Kidney (tissue), 13 donors: ENCODE measurements at regions not wholly inside any gene's neighbourhood (a gene's known extent, or its start where the extent isn't known, plus 50 kb on each side); places are given as distances from the start of the nearest gene placed in this dataset.

Source experiments
- DNase-seq, 5 donors: peaks; one replicate each; pipeline ENCODE4 v3.0.0-alpha.2; 2013 to 2020
- FAIRE-seq: peaks from 2 replicates; lab custom pipeline; 2012; peaks lifted over from hg19 to GRCh38; lab: Jason Lieb, UNC
- H3K27ac ChIP-seq, 2 donors: one replicate each; pipeline ENCODE4 v1.7.0; 2013; ENCODE audit warnings: low read depth in 2 of 2, low read length in 2 of 2, inconsistent platforms in 1 of 2
- H3K27me3 ChIP-seq: one replicate; pipeline ENCODE4 v1.7.1; 2013; ENCODE audit warnings: low read length, inconsistent platforms; ENCODE audit not compliant: control insufficient read depth, insufficient read depth
- H3K36me3 ChIP-seq, 3 donors: one replicate each; pipeline versions ENCODE4 v1.7.0 to v1.7.1; 2013; ENCODE audit warnings: low read length in 3 of 3, control low read depth in 1 of 3, inconsistent platforms in 1 of 3; ENCODE audit not compliant: insufficient read depth in 3 of 3, control insufficient read depth in 2 of 3
- H3K4me1 ChIP-seq, 3 donors: one replicate each; pipeline versions ENCODE4 v1.7.0 to v1.7.1; 2013; ENCODE audit warnings: low read length in 3 of 3, inconsistent platforms in 1 of 3, low read depth in 1 of 3; ENCODE audit not compliant: control insufficient read depth in 2 of 3, insufficient read depth in 2 of 3
- H3K4me3 ChIP-seq, 3 donors: one replicate each; pipeline versions ENCODE4 v1.7.0 to v1.8.1; 2013; ENCODE audit warnings: low read length in 3 of 3, control low read depth in 1 of 3, inconsistent platforms in 1 of 3
- H3K9ac ChIP-seq, 3 donors: one replicate each; pipeline versions ENCODE4 v1.7.0 to v1.7.1; 2013; ENCODE audit warnings: low read length in 3 of 3, control low read depth in 1 of 3, inconsistent platforms in 1 of 3
- H3K9me3 ChIP-seq, 3 donors: one replicate each; pipeline versions ENCODE4 v1.7.0 to v1.7.1; 2013; ENCODE audit warnings: low read length in 3 of 3, control low read depth in 1 of 3, inconsistent platforms in 1 of 3; ENCODE audit not compliant: control insufficient read depth in 2 of 3, insufficient read depth in 1 of 3
- intact Hi-C: fragments of 100-400 bp; cut with DNase I; formaldehyde crosslinking; loops from one replicate; pipeline ENCODE4 v1.11.1; 2022
- TF ChIP-seq, protein P1 (sequence below): IDR thresholded peaks from 3 replicates; pipeline ENCODE4 v1.5.1; 2012; ENCODE audit warnings: mild to moderate bottlenecking, moderate library complexity, borderline replicate concordance; ENCODE audit not compliant: insufficient read depth; ENCODE audit errors: extremely low read depth
- donor health status: control.
- donor health status: control.
- donor health status: control.
- donor health status: control.
- donor health status: control.
- donor health status: DM: yes; HTN: yes; CAD: no.
- donor health status: Normal renal cell carcinoma (clear cell type).

GRCh38 chr3:106823701-106824100 lies 553.5 kb upstream of the CCDC54 start:
- DNase-seq (peak in 3 of 5 donors; percentile 21 to 69 (median 60)), FAIRE-seq (no peak)
- peaks cover 0 to 3% (median 0%) of the 10 kb centered on the region in 3 donors for H3K4me1 ChIP-seq
- H3K4me3 ChIP-seq = no peak overlapping the region
- H3K9ac ChIP-seq = no peak overlapping the region
- TF ChIP-seq, protein P1, sequence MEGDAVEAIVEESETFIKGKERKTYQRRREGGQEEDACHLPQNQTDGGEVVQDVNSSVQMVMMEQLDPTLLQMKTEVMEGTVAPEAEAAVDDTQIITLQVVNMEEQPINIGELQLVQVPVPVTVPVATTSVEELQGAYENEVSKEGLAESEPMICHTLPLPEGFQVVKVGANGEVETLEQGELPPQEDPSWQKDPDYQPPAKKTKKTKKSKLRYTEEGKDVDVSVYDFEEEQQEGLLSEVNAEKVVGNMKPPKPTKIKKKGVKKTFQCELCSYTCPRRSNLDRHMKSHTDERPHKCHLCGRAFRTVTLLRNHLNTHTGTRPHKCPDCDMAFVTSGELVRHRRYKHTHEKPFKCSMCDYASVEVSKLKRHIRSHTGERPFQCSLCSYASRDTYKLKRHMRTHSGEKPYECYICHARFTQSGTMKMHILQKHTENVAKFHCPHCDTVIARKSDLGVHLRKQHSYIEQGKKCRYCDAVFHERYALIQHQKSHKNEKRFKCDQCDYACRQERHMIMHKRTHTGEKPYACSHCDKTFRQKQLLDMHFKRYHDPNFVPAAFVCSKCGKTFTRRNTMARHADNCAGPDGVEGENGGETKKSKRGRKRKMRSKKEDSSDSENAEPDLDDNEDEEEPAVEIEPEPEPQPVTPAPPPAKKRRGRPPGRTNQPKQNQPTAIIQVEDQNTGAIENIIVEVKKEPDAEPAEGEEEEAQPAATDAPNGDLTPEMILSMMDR = no peak
- H3K9me3 ChIP-seq = no peaks in the 10 kb centered on the region
- intact Hi-C loops = no loop called here
- H3K27ac ChIP-seq = no peak overlapping the region
- no peaks in the 10 kb centered on the region for H3K27me3 ChIP-seq
- H3K36me3 ChIP-seq = no peaks in the 10 kb centered on the region

DNA sequence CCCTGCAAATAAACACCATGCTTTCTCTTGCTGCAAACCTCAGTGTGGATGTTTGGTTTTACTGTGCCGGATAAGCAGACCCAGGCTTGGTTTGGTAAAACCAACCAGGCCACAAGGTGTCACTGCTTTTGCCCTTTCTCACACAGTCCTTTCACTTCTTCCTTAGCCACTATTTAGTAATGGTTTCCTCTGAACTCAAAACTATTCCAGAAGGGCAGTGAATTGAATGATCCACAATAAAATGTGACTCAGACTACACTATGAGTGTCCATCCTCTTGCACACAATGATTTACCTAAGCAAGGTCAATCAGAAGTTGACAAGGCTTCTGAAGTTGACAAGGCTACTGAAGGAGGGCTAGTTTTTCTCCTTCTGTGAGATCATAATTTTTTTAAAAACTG lies 552.4 kb upstream of the CCDC54 start:
- no peak for DNase-seq
- H3K9ac ChIP-seq = no peak overlapping the region
- TF ChIP-seq, protein P1 = peak; percentile 22
- intact Hi-C loops = no loop called here
- no peaks in the 10 kb centered on the region for H3K9me3 ChIP-seq
- peaks cover 0 to 3% (median 0%) of the 10 kb centered on the region in 3 donors for H3K4me1 ChIP-seq
- no peaks in the 10 kb centered on the region for H3K36me3 ChIP-seq
- H3K27ac ChIP-seq = no peak overlapping the region
- no peak overlapping the region for H3K4me3 ChIP-seq
- no peak for FAIRE-seq
- H3K27me3 ChIP-seq = no peaks in the 10 kb centered on the region

DNA sequence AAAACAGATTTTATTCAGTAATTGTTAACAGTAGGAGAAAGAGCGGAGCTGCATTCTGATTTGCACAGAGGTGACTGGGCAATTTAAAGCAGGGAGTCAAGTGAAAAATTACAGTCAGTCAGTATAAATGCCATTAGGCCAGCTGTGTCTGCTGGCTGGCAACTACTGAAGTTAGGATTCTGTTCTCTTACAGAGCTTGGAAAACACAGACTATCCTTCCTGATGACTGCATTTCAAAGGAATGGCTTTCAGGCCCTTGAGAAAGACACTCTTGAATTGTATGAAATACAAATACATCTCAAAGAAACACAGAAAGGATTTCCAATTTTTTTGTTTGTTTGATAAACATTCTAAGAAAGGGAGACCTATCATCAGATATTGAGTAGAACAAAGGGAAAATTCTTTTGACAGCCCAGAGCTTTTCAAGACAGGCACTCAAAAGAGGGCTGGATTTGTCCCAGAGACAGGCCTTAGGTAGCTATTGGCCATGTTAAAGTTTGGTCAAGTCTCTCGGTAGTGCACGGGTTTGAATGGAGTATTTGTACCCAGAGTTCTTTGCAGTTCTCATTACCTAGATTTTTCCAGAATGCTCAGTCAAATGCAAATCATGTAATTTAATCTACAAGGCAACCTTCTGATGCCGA lies 551.2 kb upstream of the CCDC54 start:
- no peak for DNase-seq

More for the DNA sequence above, 551.2 kb upstream of the CCDC54 start:
- intact Hi-C loops = no loop called here
- Histone ChIP-seq H3K4me3 (no peak overlapping the region), H3K9ac (no peak overlapping the region), H3K4me1 (peaks cover 0 to 3% (median 0%) of the 10 kb centered on the region in 3 donors), H3K27me3 (no peaks in the 10 kb centered on the region), H3K27ac (no peak overlapping the region), H3K9me3 (no peaks in the 10 kb centered on the region), H3K36me3 (no peaks in the 10 kb centered on the region)
- no peak for FAIRE-seq
- TF ChIP-seq, protein P1 = no peak
